HuH-7.5 (cell line): ENCODE measurements at regions not wholly inside any gene's neighbourhood (a gene's known extent, or its start where the extent isn't known, plus 50 kb on each side); places are given as distances from the start of the nearest gene placed in this dataset.
"Not testable (repeated sequence)": the region's sequence is repeated elsewhere in the genome, so short reads cannot be mapped to it uniquely, and the experiment has no call there.

Experiments used
- DNase-seq: peaks from one replicate; pipeline ENCODE4 v3.0.0; 2011; ENCODE audit warnings: low spot score

DNA sequence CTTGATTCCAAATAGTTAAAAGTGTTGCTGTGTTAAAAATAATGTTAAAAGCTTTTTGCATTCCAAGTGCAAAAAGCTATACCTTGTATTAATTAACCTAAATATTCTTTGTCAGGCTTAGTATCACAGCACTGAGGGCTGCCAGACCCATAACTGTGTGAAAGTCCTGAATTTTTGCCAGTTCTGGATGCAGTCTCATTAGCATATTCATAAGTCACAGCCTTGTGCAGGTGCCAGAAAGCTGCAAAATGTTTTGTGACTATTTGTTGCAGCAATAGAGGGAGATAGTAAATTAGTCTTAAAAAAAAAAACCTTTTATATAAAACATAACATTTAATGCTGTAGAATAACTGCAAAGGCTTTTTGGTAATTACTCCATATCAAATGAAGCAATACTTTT is 56.6 kb downstream of the SLITRK1 start:
- DNase-seq, result no peak

DNA sequence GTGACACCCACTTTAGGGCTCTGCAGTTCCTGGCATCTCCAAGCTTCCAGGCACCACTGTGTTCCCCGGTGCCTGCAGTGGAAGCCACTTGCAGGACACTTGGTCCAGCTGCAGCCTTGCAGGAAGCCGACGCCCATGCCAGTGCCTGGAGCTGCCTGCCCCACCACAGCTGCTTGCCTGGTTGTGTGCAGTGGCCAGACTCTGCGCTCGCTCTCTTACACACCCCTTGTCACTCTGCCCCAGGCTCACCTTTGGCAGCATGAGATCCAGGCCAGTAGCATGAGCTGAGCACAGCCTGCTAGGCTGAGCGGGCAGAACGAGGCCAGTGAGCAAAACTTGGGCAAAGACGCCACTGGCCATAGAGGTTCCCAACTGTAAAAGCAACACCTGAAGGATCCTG is 57.7 kb downstream of the SLITRK1 start:
- no peak for DNase-seq

DNA sequence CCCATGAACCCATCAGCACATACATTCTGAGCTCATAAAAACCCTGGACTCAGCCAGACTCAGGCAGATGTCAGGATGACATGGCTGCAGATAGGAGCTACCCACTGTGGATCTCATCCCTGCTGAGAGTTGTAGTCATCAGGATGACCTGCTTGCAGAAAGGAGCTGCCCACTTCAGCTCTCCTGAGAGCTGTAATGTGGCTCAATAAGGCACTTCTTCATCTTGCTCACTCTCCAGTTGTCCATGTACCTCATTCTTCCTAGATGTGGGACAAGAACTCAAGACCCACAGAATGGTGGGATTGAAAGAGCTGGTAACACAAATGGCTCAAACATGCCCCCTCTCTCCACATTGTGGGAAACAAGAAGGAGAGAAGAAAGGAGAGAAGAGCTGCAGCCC is 58.2 kb downstream of the SLITRK1 start:
- DNase-seq, result no peak

DNA sequence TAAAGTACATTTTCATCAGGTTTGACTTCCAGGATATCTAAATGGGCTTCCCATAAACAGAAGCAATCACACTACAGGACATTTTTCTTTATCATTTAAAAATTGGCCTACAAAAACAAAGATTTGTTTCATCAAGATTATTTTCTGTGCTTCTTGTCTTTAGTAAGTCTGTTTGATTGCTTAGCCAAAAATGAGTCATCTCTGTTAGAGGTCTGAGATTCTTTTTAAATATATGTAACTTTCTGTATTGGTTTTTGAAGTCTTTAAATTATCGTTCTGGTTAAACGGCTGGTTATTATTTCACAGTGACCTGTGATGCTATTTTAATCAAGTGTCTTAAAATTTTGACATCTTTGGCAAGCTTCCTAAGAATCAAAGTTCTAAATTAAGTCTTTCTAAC is 62.7 kb downstream of the SLITRK1 start:
- no peak for DNase-seq

DNA sequence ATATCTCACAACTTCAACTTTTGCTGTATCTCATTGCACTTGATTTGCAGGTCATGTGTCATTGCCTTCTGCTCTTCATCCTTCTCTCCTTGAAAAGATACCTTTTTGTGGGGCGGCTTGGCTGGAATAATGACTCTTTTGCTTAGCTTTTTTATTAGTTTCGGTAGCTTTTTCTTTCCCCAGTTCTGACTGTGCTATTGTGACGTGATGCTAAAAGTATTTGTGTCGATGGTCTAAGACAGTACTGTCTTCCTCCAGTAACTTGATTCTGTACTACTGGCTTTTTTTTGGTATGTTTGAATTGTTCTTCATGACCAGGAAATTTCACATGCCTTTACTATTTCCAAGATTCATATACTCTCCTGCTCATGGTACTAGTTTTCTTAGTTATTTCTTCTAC is 63.1 kb downstream of the SLITRK1 start:
- DNase-seq, result no peak

DNA sequence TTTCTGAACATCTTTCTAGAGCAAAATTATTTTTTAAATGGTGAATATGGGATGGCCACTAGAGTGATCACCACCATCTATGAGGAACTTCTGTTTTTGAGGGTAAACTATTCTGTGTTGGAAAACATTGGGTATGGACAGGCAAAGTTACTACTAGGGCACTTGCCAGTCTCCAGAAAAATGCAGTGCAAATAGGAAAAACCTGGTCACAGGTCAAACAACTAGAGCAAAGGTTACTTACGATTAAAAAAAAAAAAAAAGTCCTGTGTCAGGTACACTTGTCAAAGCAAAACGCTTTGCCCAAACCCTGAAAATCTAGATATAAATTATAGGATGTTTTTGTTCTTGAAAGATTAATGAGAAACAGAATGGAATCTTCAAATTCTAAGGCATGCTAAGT is 66.2 kb downstream of the SLITRK1 start:
- DNase-seq, result no peak

DNA sequence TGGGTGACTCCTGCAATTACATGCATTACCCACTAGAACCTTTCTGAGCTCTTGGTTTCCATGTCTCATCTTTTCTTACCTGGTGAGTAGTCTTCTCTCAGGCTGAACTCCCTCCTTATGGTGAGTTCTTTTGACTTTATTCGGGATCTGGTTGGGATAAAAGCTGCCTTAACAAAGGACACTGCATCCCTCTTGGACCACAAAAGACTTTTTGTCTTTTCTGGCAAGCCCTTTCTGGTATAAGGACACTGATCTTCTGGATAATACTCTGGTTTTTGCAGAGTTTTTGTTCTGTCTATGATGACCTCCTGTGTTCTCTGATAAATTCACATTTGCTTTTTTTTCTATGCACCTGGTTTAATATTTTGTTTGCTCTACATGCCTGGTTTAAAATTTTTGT is 66.7 kb downstream of the SLITRK1 start:
- DNase-seq, result no peak

DNA sequence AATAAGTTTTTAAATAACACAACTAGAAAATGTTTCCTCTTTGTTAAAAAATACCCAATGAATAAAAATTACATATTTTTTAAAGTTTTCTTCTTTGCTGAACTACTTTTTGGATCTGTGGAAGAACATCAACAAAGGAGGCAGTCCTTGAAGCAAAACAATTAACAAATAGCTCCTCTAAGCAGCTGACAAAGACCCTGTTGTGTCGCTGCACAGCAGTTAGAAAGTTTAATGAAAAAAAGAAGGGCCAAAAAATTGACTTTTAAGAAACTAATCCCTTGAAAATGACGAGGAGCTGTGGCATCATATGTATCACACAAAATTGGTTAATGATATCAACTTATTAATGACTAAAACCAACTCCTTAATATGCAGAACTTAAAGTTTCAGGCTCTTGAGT is 72.1 kb downstream of the SLITRK1 start:
- DNase-seq, result no peak

DNA sequence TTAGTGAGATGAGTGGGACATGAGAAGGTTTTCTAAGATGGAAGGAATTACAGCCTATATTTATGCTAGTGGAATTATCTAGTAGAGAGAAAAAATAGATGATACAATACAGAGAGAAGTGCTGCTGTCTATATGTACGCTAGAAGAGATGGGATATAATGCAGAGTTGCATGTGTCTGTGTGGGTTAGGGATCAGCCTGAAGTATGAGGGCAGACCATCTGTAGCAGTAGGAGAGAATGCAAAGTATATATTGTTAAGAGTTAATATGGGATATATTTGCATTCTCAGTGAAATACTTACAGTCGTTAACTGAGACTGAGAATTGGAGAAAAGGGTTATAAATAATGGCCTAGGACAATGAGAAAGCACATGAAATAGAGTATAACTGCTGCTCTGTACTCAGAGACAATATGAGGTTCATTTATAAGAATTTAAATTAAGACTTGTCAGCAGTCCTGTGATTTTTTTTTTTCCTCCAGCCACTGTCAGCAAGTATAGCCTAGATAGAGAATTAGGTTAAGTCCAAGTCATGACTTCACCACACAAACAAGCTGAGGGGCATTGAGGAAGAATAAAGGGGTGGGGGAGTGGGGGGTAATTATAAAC is 77.8 kb downstream of the SLITRK1 start:
- DNase-seq, result no peak

DNA sequence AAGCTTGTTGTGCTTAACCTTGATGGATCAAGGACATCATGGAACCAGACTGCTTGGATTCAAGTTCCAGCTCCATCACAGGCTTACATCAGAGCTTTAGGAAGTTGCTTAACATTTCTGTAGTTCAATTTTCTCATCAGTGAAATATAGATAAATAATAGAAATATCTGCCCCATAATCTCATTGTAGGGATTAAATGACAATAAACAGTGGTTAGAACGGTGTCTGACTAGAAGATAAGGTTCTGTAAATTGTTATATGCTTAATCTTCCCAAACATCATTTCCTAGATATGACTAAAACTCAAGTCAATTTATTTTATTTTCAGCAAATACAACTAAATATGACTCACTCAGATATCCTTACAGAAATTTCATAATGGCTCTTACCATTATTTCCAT is 83.5 kb downstream of the SLITRK1 start:
- no peak for DNase-seq

DNA sequence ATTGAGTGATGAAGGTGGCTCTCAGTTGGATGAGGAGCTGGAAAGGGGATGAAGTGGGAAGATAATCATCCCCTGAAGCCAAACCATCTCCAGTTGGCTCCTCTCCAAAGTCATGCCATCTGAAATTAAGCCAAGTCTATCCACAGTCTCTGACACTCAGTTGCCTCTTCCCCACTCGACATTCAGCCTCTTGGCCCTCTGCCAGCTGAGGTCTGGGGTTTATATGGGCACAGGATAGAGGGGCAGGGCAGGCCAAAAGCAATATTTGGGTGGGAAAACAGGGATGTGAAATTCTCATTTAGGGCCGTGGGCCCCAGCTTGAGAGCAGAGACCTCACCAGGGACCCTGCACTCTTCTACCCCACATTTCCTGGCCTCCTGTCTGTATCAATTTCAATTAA is 85.9 kb downstream of the SLITRK1 start:
- DNase-seq, result no peak

DNA sequence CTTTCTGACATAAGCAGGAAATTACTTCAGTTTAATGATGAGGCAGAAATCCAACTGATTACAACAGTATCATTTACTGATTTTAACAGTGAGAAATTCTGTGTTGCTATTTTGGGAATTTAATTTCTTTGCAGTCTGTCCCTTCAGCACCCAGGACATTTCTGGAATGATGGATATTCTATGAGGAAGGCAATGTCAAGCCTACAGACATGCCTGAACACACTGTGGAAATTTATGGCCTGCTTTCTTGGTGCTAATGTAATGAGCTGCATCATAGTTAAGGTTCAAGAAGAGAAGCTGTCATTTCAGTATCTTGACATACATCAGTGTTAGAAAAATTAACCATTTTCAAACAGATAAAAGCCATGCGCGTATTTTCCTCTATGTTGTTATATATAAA is 87.7 kb downstream of the SLITRK1 start:
- no peak for DNase-seq

DNA sequence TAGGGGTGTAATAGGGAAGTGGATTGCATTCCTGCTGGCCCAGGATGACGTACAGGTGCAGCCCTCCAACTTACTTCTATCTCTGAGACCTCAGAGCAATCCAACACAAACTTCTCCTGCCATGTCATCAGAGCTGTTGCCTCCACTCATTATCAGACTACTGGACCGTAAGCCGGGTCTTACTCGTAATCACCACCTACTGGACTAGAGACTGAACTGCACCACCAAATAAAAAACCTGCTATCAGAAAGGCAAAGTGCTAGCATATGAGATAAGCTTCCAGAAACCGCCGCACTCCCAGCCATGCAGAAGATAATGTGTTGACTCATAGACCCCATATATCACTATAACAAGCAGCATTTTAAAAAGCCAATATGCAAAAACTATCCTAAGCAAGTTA is 102.0 kb downstream of the SLITRK1 start:
- no peak for DNase-seq

DNA sequence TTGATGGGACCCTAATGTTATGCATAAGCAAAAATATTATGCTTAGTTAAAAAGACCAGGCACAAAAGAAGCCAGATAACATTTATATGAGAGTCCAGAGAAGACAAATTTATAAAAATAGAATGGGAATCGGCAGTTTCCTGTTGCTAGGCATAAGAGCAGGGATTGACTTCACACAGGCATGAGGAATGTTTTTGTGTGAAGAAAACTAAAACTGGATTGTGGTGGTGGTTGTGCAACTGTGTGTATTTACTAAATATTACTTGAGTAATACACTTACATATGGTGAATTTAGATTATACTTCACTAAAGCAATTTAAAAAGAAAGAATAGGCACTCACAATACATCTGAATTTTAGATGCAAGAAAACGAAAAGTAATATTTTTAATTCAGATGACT is 108.3 kb downstream of the SLITRK1 start:
- DNase-seq, result no peak

DNA sequence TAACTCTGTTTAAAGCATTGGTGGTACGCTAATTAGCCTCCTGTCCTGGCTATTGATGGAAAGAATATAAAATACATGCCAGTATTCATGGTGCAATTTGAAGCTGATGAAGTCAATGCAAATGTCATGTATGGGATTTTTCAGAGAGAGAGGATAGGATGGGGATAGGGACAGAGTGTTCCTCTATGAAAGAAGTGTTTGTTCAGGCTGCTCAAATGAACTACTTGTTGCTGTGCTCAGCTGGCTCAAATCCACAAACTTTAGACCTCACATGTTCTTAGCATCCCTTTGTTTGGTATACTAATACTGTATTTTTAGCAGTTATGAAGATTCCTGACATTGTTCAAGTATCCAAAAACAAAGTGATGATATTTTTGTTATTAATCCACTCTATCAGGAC is 116.5 kb downstream of the SLITRK1 start:
- no peak for DNase-seq

DNA sequence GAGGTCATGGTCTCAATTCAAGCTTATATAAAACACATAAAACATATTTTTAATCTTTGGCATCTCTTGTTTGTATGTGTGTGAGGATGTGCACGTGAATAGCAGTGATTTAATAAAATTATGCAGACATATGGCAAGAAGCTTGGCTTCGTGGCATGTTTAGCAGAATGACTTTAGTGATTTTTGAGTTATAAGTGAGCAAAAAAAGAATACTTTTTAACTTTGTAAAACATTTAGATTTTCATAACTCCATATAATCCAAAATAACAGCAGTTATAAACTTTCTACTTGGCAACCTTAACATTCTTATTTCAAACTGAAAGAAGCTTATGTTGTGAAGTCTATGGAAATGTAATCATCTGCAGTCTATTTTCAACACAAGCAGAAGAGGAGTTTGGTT is 120.6 kb downstream of the SLITRK1 start:
- DNase-seq, result no peak

DNA sequence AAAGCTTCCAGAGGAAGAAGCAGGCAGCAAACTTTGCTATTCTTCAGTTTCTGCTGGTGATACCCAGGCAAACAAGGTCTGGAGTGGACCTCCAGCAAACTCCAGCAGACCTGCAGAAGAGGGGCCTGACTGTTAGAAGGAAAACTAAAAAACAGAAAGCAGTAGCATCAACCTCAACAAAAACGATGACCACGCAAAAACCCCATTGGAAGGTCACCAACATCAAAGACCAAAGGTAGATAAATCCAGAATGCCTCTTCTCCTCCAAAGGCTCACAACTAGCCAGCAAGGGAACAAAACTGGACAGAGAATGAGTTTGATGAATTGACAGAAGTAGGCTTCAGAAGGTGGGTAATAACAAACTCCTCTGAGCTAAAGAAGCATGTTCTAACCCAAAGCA is 127.1 kb downstream of the SLITRK1 start:
- DNase-seq, result not testable (repeated sequence)

DNA sequence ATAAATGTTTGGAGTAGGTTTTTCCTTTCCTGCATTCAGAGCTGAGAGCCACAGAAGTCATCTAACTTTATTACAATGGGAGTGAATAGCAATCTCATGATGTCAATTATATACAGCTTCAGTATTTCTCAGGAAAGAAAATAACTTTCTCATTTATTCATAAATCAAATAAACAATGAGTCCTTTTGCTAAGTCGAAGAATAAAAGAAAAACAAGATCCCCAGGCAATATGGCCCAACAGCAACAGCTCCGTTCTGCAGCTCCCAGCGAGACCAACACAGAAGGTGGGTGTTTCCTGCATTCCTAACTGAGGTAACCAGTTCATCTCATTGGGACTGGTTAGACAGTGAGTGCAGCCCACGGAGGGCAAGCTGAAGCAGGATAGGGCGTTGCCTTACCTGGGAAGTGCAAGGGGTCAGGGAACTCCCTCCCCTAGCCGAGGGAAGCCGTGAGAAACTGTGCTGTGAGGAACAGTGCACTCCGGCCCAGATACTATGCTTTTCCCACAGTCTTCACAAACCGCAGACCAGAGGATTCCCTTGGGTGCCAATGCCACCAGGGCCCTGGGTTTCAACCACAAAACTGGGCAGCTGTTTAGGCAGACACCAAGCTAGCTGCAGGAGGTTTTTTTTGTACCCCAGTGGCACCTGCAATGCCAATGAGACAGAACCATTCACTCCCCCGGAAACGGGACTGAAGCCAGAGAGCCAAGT is 128.2 kb downstream of the SLITRK1 start:
- DNase-seq, result no peak

DNA sequence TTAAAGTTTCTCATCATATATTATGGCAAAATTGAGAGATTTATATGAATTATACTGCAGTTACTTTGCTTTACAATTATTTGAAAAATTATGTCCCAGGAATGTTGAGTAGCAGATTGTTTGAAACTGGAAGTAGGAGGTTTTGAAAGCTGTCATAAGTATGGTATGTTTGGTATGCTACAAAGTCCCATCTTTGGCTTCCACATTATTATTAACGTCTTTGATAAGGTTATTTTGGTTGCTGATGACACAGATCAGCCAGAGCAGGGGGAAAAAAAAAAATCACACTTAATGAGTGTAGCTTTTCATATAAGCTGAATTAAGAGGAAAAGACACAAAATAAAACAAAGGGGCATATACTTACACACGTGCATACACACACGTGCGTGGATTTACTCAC is 130.1 kb downstream of the SLITRK1 start:
- DNase-seq, result no peak

DNA sequence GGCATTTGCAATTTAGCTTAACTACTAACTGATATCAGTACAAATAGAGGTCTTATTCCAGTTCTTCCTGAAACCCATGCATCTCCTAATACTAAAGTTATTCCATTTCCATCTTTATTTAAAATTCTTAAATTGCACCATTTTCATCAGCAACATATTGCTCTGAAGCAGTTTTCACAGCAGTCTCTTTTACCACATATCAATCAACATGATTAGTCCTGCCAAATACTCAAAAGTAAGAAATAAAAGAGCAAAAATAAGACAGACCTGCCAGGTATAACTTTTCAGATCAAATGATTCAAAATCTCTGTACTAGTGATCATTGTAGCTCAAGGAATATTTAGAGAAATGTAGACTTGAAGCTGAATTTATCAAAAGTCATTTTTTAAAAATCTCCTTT is 141.7 kb downstream of the SLITRK1 start:
- no peak for DNase-seq

DNA sequence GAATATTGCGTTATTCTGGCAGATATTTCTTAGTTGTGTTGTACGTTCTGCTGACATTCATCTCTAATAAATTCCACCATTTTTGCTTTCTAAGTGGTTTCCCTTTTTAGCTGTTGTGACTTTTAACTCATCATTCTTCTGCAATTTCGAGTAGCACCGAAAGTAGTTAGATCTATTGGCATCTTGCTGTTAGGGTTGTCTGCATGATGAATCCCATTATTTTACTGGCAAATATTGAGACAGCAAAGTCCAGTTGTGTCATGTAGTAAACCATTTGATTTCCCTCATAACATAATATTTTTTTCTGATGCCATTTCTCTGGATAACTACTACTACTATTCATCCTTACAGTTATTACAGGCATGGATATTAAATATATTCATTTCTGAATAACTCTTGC is 143.9 kb downstream of the SLITRK1 start:
- DNase-seq, result no peak

DNA sequence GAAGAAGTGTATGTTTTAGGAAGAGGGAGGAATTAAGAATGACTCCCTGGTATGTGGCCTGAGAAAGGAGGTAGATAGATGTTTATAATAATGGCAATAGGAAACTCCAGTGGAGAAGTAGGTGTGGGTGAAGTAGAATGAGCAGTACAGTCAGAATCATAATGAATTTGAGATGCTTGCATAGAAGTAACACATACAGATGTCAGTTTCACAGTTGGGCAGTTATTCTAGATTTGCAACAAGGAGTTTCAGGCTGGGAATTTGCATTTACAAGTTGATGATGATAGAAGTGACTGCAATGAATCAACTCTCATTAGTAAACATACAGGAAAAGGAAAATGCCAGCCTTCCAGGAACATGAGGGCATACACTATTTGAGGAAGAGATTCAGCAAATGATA is 149.0 kb downstream of the SLITRK1 start:
- DNase-seq, result no peak

DNA sequence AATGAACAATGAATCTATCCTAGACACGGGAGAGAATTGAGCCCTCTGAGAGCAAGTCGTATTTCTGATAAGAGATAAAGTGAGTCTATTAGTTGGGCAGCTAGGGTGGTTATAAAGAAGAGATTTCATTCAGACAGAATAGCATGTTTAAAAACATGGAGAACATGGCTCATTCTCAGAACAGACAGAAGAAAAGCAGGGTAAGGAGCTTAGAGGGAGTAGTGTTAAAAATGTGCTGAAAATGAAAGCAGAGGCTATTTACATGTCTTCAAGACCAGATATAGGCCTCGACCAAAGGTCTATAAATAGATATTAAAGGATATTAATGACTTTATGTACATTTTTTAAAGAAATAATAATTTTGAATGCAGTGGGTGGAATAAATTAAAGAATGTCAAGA is 149.5 kb downstream of the SLITRK1 start:
- no peak for DNase-seq

DNA sequence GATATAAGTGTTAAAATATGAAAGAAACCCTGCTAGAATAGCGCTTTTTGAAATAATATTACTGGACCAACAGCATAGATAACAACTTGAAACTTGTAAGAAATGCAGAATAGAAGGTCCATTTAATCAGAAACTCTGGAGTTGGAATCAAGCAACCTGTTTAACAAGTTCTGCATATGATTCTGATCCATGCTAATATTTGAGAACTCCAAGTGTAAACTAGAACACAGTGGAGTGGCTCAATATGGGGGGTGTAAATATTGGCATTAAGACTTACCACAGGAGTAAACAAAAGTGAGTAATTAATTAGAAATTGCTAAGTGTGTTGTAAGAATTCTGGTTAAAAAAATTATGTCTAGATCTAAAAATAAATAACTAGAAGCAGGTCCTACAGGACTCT is 151.2 kb downstream of the SLITRK1 start:
- DNase-seq, result no peak
